ENCODE measurements at regions not wholly inside any gene's neighbourhood (a gene's known extent, or its start where the extent isn't known, plus 50 kb on each side); places are given as distances from the start of the nearest gene placed in this dataset.

- TF ChIP-seq, protein P1, sequence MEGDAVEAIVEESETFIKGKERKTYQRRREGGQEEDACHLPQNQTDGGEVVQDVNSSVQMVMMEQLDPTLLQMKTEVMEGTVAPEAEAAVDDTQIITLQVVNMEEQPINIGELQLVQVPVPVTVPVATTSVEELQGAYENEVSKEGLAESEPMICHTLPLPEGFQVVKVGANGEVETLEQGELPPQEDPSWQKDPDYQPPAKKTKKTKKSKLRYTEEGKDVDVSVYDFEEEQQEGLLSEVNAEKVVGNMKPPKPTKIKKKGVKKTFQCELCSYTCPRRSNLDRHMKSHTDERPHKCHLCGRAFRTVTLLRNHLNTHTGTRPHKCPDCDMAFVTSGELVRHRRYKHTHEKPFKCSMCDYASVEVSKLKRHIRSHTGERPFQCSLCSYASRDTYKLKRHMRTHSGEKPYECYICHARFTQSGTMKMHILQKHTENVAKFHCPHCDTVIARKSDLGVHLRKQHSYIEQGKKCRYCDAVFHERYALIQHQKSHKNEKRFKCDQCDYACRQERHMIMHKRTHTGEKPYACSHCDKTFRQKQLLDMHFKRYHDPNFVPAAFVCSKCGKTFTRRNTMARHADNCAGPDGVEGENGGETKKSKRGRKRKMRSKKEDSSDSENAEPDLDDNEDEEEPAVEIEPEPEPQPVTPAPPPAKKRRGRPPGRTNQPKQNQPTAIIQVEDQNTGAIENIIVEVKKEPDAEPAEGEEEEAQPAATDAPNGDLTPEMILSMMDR (IDR thresholded peaks at IDR 0.05; ENCODE audit: insufficient read depth, low read length, poor library complexity, severe bottlenecking) = no peak
- TF ChIP-seq EZH2phosphoT487 (conservative IDR thresholded peaks at IDR 0.05; ENCODE audit: low read length) = no peak
Measured at GRCh38 chr6:98532004-98532403, 302.4 kb upstream of the POU3F2 start.
